Activated T-helper 2 cell treated with anti-CD3 and anti-CD28 coated beads, Interferon-gamma antibody, Interleukin-2, Interleukin-4, amounts not matched to agents 10 μg/mL and 5 μg/mL and 100 μg/mL, durations not matched to agents 14 hours and 24 hours and 36 hours (primary cell): ENCODE measurements at regions not wholly inside any gene's neighbourhood (a gene's known extent, or its start where the extent isn't known, plus 50 kb on each side); places are given as distances from the start of the nearest gene placed in this dataset.

ENCODE experiments used
- DNase-seq: peaks from one replicate; pipeline ENCODE4 v3.0.0; 2021; ENCODE audit warnings: low spot score
- H3K27ac Mint-ChIP-seq: one replicate; pipeline ENCODE4 v1.8.0; 2021; ENCODE audit warnings: mixed read lengths
- H3K27me3 Mint-ChIP-seq: one replicate; pipeline ENCODE4 v1.8.0; 2021; ENCODE audit warnings: low read depth, mixed read lengths
- H3K36me3 Mint-ChIP-seq: one replicate; pipeline ENCODE4 v1.8.0; 2021; ENCODE audit warnings: low read depth, mixed read lengths
- H3K4me1 Mint-ChIP-seq: one replicate; pipeline ENCODE4 v1.8.0; 2021; ENCODE audit warnings: low read depth, mixed read lengths
- H3K4me3 Mint-ChIP-seq: one replicate; pipeline ENCODE4 v1.8.0; 2021; ENCODE audit warnings: low read depth, mild to moderate bottlenecking, moderate library complexity, mixed read lengths
- H3K9me3 Mint-ChIP-seq: one replicate; pipeline ENCODE4 v1.8.0; 2021; ENCODE audit warnings: mixed read lengths
- intact Hi-C: fragments of 100-400 bp; cut with micrococcal nuclease; formaldehyde crosslinking; loops from one replicate; pipeline ENCODE4 v1.15.1; 2023

DNA sequence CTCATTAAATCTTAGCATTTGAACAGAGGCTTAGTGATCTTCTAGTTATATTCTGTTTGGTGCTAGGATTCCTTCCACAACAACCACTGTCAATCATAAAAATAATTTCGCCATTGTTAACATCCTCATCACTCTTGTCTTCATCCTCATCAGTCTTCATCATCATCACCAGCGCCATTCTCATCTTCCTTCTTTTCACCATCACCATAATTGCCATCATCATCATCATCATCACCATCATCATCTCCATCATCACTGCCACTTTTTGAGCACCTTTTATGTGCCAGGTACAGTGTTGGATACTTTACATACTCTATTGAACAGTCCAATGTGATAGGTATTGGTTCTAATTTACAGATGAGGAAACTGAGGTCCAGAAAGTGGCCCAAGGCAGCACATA, 245.7 kb downstream of the PTPRU start:
- Mint-ChIP-seq H3K4me1 (no peaks in the 10 kb centered on the region), H3K9me3 (no peaks in the 10 kb centered on the region), H3K27me3 (peaks cover 19% of the 10 kb centered on the region), H3K4me3 (no peak overlapping the region), H3K27ac (no peak overlapping the region), H3K36me3 (no peaks in the 10 kb centered on the region)
- intact Hi-C loops, result no loop called here
- no peak for DNase-seq

DNA sequence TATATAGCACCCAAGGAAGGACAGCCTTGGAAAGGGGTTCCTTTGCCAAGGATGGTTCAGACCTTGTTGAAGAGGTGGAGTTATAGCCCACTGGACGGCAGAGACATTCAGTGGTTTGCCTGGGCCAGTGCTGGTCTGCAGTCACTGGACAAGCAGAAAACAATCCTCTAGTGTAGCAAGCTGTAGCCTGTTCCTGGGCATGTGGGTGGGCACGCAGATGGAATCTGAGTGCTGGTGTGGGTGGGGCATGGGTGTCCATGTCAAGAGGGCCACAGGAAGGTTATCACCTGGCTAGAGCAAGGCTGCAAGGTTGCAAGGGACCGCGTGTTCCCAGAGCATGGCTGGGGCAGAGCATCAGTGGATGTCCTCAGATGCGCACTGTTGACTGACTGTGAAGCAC, 244.7 kb downstream of the PTPRU start:
- no peak overlapping the region for H3K4me3 Mint-ChIP-seq
- H3K4me1 Mint-ChIP-seq, result no peaks in the 10 kb centered on the region
- peaks cover 28% of the 10 kb centered on the region for H3K27me3 Mint-ChIP-seq
- intact Hi-C loops, result no loop called here
- H3K9me3 Mint-ChIP-seq, result no peaks in the 10 kb centered on the region
- H3K36me3 Mint-ChIP-seq, result no peaks in the 10 kb centered on the region
- no peak overlapping the region for H3K27ac Mint-ChIP-seq
- no peak for DNase-seq

DNA sequence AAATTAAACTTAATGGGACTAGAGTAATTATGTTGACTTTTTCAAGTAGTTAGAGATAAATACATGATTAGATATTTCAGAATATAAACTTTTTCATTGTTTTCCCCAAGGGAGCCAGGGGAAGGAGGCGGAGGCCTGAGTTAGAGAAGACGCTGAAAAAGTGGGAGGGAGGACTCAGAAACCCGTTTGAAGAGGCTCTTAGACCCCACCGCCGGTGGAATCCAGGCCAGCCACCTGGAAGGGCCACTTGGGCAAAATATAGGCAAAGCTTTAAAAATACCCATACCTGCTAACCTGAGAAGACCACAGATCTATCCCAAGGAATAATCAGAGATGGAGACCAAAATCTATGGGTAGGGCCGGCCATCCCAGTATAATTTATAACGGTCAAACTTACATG, 242.6 kb downstream of the PTPRU start:
- Mint-ChIP-seq H3K4me1 (no peaks in the 10 kb centered on the region), H3K27me3 (peaks cover 34% of the 10 kb centered on the region), H3K36me3 (no peaks in the 10 kb centered on the region), H3K4me3 (no peak overlapping the region), H3K27ac (no peak overlapping the region), H3K9me3 (no peaks in the 10 kb centered on the region)
- intact Hi-C loops, result no loop called here
- DNase-seq, result no peak

DNA sequence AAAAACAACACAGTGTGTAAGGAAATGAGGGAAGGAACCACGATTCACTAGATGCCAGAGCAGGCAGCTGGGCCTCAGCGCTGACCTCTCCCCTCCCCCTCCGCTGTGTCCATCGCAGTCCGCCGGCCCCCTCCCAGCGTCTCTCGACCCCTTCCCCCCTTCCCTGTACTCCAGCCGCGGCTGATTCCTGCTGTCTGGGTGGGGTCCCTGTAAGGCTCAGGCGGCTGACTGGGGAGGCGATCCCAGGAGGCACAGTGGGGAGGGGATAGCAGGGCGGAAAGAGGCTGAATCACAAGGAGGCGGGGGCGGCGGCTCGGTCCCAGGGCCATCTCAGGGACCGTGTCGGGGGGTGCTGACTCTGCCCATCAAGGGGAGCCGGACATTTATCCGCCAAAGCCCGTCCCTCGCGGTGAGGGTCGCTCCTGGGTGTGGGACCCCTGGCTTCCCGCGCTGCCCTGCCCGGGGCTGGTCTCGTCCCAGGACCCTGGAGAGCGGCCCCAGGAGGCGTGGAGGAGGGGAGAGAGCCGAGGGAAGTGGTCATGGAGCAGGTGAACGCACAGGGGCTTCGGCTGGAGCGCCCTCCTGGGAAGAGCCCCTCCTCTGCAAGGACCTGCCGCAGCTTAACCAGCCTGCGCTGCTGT, 241.9 kb downstream of the PTPRU start:
- H3K36me3 Mint-ChIP-seq, result no peaks in the 10 kb centered on the region
- no peak for DNase-seq
- H3K4me3 Mint-ChIP-seq, result no peak overlapping the region

DNA sequence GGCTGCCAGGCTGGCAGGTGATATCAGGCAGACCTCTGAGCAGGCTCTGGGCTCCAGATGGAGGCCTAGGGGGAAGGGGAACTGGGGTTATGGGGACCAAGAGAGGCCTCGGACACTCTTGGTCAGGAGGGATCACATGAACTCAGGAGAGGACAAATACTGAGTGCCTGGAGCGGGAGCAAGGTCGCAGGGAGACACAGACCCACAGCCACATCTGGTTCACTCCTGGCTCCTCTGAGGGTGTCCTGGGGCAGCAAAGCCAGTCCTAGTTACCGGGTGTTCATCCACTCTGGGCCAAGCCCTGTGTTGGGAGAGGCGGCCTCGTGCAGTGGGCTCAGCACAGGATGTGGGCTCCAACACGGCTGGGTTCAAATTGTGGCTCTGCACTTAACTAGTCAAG, 239.0 kb downstream of the PTPRU start:
- no peaks in the 10 kb centered on the region for H3K4me1 Mint-ChIP-seq
- H3K27ac Mint-ChIP-seq, result no peak overlapping the region
- intact Hi-C loops, result no loop called here
- no peak overlapping the region for H3K4me3 Mint-ChIP-seq
- no peaks in the 10 kb centered on the region for H3K9me3 Mint-ChIP-seq
- no peak for DNase-seq
- H3K27me3 Mint-ChIP-seq, result peaks cover 36% of the 10 kb centered on the region
- H3K36me3 Mint-ChIP-seq, result no peaks in the 10 kb centered on the region

More for the DNA sequence above, 241.9 kb downstream of the PTPRU start:
- no peaks in the 10 kb centered on the region for H3K4me1 Mint-ChIP-seq
- intact Hi-C loops, result no loop called here
- no peaks in the 10 kb centered on the region for H3K9me3 Mint-ChIP-seq
- peaks cover 37% of the 10 kb centered on the region for H3K27me3 Mint-ChIP-seq
- no peak overlapping the region for H3K27ac Mint-ChIP-seq

DNA sequence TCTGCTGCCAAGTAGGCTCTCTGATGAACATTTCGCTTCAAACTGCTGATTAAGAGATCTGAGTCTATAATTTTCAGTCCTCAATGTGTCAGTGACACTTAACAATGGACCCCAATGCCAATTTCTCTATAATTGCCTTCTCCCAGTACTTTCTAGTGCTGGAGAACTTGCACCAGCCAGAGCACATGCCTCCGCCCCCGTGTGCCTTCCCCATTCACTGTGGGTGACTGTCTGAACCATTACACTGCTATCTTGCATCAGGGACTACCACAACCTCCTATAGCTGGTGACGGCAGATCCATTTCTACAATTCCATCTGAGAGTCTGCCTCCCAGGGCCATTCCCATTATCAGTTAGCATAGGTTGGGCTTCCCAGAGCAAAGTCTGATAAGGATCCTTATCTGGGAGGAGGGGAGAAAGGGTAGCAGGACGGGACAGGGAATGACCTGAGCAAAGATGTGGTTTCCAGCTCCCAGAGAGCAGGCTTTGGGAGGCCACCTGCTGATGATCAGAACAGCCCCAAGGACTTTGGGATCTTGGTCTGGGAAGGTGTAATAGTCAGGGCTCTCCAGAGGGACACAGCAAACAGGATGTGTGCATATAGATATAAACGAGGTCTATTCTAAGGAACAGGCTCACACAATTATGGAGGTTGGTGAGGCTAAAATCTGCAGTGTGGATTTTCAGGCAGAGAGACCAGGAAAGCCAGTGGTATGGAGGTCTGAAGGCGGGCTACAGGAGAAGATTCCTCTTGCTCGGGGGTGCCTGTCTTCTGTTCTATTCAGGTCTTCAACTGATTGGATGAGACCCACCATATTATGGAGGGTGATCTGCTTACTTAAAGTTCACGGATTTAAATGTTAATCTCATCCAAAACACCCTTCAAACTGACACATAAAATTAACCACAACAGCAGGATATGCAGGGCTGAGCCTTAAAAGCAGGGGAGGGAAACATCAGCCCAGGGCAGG, 238.2 kb downstream of the PTPRU start:
- Mint-ChIP-seq H3K9me3 (no peaks in the 10 kb centered on the region), H3K27ac (no peak overlapping the region), H3K4me3 (no peak overlapping the region), H3K36me3 (no peaks in the 10 kb centered on the region), H3K4me1 (no peaks in the 10 kb centered on the region), H3K27me3 (peaks cover 36% of the 10 kb centered on the region)
- intact Hi-C loops, result no loop called here
- DNase-seq, result no peak

DNA sequence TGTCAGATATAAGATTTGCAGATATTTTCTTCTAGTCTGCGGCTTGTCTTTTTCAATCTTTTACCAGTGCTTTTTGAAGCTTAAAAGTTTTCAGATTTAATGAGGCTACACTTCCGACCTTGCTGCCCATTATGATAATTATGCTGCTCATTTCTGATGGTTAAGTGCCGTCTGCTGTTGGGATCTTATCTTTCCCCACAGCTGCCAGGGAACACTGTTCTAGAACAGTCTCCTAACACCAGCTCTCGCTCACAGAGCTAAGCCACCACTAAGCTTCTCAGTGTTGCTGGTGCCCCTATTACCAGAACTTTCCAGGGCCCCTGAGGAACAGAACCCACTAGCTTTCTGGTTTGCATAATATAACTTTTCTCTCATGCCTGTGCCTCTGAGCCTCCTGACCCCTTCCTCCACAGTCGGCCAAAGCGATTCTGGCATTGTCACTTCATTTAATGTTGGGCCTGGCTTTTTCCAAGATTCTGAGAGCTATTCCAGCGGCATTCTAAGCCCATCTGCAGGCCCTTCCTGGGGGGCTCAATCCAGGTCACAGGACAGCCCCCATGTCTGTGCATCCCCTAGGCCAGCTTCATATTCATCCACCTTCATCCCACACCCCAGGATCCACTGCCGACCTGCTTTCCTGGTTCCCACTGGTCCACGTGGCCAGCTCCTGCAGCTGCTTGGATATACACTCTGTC, 237.0 kb downstream of the PTPRU start:
- Mint-ChIP-seq H3K4me3 (no peak overlapping the region), H3K9me3 (no peaks in the 10 kb centered on the region)
- DNase-seq, result no peak

DNA sequence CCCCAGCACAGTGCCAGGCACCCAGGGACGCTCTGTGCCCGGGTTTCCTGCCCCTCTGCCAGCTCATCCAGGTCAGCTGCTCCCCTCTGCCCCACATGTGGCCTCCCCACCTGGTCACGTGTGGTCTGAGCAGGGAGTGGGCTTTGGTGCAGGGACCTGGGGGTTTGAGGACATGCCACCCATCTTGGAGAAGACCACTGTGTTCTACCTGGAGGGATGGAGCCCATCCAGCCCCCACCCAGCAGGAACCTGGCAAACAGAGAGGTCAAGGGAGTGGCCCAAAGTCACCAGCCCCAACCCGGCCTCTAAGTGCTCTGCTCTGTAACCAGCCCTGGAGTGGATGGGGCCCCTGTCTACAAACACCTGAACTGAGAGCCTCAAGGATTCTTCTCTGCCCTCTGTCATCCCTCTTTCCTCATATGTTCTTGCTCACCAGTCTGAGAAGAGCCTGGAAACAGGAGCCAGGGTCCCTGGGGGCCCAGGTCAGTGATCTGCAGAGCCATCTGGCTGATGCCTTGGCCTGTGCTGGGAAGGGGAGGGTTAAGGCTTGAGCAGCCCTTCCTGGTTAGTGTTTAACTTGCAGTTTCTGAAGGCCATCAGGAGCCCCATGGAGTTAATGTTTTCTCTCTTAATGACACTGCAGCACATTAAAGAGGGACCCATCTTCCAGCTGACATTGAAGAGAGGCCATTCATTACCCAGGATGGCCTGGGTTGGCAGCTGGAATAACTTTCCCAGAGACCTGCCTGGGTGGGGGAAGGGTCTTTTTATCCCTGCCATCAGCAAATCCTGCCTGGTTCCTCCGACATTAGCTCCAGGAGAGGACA, 235.4 kb downstream of the PTPRU start:
- no peak for DNase-seq
- peaks cover 15% of the 10 kb centered on the region for H3K27me3 Mint-ChIP-seq
- intact Hi-C loops, result no loop called here

More for the DNA sequence above, 237.0 kb downstream of the PTPRU start:
- H3K27ac Mint-ChIP-seq, result no peak overlapping the region
- no peaks in the 10 kb centered on the region for H3K36me3 Mint-ChIP-seq
- no peaks in the 10 kb centered on the region for H3K4me1 Mint-ChIP-seq
- intact Hi-C loops, result no loop called here
- H3K27me3 Mint-ChIP-seq, result peaks cover 26% of the 10 kb centered on the region

DNA sequence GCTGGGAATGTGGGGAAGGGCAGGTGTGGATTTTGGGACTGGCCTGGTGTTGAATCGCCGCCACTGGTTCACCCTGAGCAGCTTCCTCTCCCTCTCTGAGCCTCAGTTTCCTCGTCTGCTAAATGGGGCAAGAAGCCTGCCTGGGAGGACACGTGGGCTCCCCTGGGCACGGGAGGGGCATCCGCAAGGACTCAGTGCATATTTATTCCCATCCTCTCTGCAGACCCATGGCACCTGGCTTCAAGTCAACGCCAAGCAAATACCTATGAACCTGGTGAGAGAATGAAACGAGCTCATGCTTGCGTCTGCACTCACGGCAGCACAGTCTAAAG, 234.4 kb downstream of the PTPRU start:
- DNase-seq, result no peak
- no peaks in the 10 kb centered on the region for H3K9me3 Mint-ChIP-seq
- no peaks in the 10 kb centered on the region for H3K4me1 Mint-ChIP-seq
- H3K36me3 Mint-ChIP-seq, result no peaks in the 10 kb centered on the region
- H3K27ac Mint-ChIP-seq, result no peak overlapping the region
- no peak overlapping the region for H3K4me3 Mint-ChIP-seq
- peaks cover 9% of the 10 kb centered on the region for H3K27me3 Mint-ChIP-seq
- intact Hi-C loops, result no loop called here

More for the DNA sequence above, 235.4 kb downstream of the PTPRU start:
- Mint-ChIP-seq H3K27ac (no peak overlapping the region), H3K9me3 (no peaks in the 10 kb centered on the region), H3K4me1 (no peaks in the 10 kb centered on the region), H3K4me3 (no peak overlapping the region), H3K36me3 (no peaks in the 10 kb centered on the region)

DNA sequence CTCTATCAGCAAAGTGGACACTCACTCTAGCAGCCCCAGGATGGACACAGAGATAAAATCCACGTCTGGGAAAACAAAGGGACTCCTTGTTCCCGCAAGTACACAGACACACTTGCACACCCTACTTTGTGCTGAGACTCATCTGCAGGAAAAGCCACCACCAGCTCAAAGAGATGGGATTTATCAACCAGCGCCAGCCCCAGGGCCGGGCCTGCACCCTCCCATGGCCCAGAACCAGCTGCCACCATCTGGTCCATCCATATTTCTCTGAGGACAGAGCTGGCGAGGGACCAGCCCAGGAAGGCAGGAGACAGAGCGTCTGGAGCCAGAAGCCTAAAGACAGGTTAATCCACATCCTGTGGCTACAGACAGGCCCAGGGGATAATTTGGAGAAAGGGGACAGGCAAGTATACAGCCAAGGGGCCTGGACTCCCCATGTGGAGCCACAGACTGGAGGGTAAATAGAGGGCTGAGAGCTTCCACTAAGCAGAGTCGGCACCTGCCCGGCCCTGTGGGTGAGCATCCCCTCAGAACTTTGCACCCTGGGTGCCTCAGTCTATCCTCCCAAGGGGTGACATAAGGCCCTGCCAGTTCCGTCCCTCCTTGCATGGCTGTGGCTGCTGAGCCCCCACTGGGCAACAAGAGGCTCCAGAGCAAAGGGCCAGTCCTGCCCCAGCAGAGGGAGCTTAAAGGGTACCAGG, 233.9 kb downstream of the PTPRU start:
- DNase-seq, result no peak
- Mint-ChIP-seq H3K4me1 (no peaks in the 10 kb centered on the region), H3K9me3 (no peaks in the 10 kb centered on the region), H3K36me3 (no peaks in the 10 kb centered on the region), H3K27me3 (peaks cover 7% of the 10 kb centered on the region), H3K4me3 (no peak overlapping the region), H3K27ac (no peak overlapping the region)
- intact Hi-C loops, result no loop called here

DNA sequence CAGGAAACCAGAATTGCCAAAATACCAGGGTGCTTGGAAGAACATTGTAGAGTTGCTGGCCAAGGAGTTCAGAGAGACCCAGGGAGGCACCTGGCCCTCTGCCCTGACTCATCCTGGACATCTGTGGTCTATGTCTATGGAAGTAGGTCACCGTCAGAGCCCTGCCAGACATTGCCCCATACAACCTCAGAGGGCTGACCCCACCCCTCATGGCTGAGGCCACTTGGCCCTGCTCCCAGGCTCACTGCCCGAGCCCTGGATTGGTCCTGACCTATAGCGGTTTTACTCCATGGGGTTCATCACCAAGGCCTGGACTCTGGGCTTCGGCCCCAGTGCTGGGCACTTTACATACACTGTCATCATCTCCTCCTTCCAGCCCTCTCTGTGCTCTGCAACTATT, 233.1 kb downstream of the PTPRU start:
- Mint-ChIP-seq H3K27ac (no peak overlapping the region), H3K27me3 (peaks cover 4% of the 10 kb centered on the region), H3K36me3 (no peaks in the 10 kb centered on the region), H3K4me1 (no peaks in the 10 kb centered on the region), H3K9me3 (no peaks in the 10 kb centered on the region), H3K4me3 (no peak overlapping the region)
- intact Hi-C loops, result no loop called here
- no peak for DNase-seq
